Left ventricle myocardium inferior (tissue), 1 donor: ENCODE measurements at regions not wholly inside any gene's neighbourhood (a gene's known extent, or its start where the extent isn't known, plus 50 kb on each side); places are given as distances from the start of the nearest gene placed in this dataset.

Experiments used
- DNase-seq: peaks from one replicate; pipeline ENCODE4 v3.0.0-alpha.2; 2020
- H3K27ac ChIP-seq: fragments of 200-600 bp; replicated peaks from 2 replicates; pipeline ENCODE4 v1.8.0; 2021
- H3K27me3 ChIP-seq: fragments of 200-600 bp; 2 replicates; pipeline ENCODE4 v1.8.0; 2021; ENCODE audit warnings: low read depth
- H3K36me3 ChIP-seq: fragments of 200-600 bp; 2 replicates; pipeline ENCODE4 v1.8.0; 2021
- H3K4me1 ChIP-seq: fragments of 200-600 bp; 2 replicates; pipeline ENCODE4 v1.8.0; 2021
- H3K4me3 ChIP-seq: fragments of 200-600 bp; 2 replicates; pipeline ENCODE4 v1.8.0; 2021; ENCODE audit warnings: mild to moderate bottlenecking, moderate library complexity
- H3K9me3 ChIP-seq: fragments of 200-600 bp; replicated peaks from 2 replicates; pipeline ENCODE4 v1.8.0; 2021
- intact Hi-C: fragments of 100-400 bp; cut with micrococcal nuclease; formaldehyde crosslinking; loops from one replicate; pipeline ENCODE4 v1.11.0; 2022
- TF ChIP-seq, protein P1 (sequence below): fragments of 200-600 bp; IDR thresholded peaks from 2 replicates; pipeline ENCODE4 v1.8.0; 2021; ENCODE audit warnings: antibody characterized with exemption, mild to moderate bottlenecking, borderline replicate concordance
- donor health status: DM: no; HTN: yes; CAD: no; lungs with severe emphysema.

DNA sequence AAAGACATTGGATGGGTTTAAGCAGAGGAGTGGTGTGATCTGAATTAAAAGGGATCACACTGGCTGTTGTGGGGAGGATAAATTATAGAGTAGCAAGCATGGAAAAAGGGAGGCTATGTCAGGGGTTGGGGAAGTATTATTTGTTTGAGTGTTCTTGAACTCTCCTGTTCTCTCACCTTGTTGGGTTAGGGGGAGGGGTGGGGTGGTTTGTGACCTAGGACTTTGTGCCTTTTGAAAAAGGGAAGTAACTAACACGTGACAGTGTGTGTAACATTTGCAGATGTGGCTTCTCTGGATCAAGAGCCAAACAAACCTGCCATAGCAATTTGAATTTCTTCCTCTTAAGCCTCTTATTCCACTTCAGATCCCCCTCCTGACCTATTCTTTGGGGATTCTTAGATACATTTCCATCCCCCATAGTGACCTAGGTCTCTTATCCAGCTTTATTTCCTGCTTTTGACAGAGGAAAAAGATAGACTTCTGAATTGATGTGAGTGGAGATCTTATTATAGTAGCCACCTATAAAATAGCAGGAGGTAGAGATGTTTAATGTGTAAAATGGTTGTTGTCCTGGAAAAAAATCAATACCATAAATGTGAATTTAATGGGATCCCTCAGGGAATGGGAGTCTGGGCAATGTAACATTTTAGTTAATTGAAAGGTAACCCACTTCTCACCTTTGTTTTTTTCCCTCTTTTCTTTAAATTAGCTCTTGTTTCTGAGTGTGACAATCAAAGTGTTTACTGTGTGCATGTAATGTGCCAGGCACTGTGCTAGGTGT, 120.4 kb downstream of the CT47B1 start:
- intact Hi-C loops, result no loop called here
- no peak overlapping the region for H3K4me3 ChIP-seq
- H3K27me3 ChIP-seq, result no peaks in the 10 kb centered on the region
- TF ChIP-seq, protein P1, sequence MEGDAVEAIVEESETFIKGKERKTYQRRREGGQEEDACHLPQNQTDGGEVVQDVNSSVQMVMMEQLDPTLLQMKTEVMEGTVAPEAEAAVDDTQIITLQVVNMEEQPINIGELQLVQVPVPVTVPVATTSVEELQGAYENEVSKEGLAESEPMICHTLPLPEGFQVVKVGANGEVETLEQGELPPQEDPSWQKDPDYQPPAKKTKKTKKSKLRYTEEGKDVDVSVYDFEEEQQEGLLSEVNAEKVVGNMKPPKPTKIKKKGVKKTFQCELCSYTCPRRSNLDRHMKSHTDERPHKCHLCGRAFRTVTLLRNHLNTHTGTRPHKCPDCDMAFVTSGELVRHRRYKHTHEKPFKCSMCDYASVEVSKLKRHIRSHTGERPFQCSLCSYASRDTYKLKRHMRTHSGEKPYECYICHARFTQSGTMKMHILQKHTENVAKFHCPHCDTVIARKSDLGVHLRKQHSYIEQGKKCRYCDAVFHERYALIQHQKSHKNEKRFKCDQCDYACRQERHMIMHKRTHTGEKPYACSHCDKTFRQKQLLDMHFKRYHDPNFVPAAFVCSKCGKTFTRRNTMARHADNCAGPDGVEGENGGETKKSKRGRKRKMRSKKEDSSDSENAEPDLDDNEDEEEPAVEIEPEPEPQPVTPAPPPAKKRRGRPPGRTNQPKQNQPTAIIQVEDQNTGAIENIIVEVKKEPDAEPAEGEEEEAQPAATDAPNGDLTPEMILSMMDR, result no peak
- no peaks in the 10 kb centered on the region for H3K4me1 ChIP-seq
- no peaks in the 10 kb centered on the region for H3K36me3 ChIP-seq
- H3K27ac ChIP-seq, result no peak overlapping the region
- no peak for DNase-seq
- no peaks in the 10 kb centered on the region for H3K9me3 ChIP-seq

DNA sequence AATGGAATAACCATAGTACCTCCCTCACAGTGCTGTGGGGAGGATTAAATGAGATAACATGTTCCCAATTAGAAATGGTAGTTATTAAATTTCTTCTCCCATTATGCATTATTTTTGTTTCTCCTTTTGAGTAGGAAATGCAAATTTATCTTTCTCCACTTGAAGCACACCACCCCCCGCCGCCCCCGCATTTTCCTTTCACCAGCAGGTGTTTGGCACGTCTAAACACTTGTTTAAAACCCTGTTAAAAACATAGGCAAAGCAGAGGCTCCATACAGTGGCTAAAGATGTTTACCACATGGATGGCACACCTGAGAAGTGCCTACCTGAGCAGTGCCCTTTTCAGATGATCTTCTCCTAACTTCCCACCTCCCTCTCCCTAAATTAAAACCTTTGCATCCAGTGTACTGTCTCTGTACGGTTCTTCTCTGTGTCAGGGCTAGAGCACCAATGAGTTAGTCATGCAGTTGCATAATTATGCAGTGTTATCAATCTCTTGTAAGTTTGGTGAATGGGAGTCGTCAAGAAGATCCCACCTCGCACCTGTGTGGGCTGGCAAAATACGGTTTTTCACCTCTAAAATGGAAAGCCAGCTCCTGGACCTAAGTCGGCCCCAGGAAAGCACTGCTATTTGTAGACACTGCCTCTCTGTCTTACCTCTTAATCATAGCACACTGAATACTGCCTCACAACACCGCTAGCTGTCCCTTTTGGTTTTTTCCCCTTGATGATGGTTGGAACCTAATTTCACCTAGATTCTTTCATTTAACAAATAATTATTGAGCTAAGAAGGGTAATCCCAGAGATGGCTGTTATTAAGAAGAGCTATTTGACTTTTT, 122.0 kb downstream of the CT47B1 start:
- intact Hi-C loops, result no loop called here
- TF ChIP-seq, protein P1, result no peak

DNA sequence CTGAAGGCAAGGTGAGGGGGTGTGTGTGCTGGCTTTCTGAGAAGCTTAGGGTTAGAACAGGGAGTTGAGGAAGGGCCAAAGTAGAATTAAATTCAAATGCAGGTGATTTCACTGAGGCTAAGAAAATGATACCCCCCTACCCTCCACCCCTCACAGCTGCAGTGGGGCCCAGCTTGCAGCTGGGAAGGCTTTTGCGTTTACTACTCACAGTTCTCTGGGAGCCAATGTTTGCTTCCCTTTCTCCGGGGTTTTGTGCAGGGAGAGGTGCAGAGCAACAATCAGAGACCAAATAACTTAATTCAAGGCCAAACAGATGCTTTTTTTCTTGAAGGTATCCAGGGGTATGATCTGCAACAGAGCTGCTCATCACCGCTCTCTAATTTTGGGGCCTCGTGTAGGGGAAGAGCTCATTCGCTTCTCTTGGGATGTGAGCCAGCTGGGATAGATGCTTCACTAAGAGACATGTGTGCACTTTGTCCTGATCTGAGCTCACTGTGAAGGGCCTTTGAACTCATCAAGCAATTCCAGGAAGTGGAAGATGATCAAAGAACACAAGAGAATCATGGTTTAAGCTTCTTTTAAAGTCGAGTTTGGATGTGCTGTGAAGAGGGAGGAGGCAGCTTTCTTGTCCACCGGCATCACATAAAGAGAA, 122.7 kb upstream of the C1GALT1C1 start:
- DNase-seq, result no peak
- intact Hi-C loops, result no loop called here
- H3K9me3 ChIP-seq, result no peaks in the 10 kb centered on the region
- no peaks in the 10 kb centered on the region for H3K36me3 ChIP-seq
- H3K27me3 ChIP-seq, result no peaks in the 10 kb centered on the region
- no peaks in the 10 kb centered on the region for H3K4me1 ChIP-seq
- no peak overlapping the region for H3K27ac ChIP-seq
- TF ChIP-seq, protein P1, result no peak
- no peak overlapping the region for H3K4me3 ChIP-seq

More for the DNA sequence above, 122.0 kb downstream of the CT47B1 start:
- no peak for DNase-seq
- no peaks in the 10 kb centered on the region for H3K36me3 ChIP-seq
- no peak overlapping the region for H3K4me3 ChIP-seq
- no peaks in the 10 kb centered on the region for H3K4me1 ChIP-seq
- H3K9me3 ChIP-seq, result no peaks in the 10 kb centered on the region
- H3K27ac ChIP-seq, result no peak overlapping the region
- no peaks in the 10 kb centered on the region for H3K27me3 ChIP-seq

DNA sequence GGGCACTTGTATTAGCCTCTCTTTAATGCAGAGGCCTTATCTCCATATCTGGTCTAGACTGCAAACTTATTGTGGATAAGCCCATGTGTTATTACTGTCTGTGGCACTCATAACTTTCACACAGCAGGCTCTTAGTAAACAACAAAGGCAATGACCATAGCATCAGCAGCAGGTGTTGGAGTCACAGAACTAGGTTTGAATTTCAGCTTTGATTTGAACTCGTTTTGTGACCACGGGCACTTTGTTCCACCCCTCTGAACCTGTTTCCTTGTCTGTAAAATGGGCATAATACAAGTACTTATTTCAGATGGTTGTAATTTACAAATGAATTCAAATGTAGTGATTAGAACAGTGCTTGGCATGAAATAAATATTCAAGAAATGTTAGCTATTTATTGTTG, 121.8 kb upstream of the C1GALT1C1 start:
- DNase-seq, result no peak
- no peaks in the 10 kb centered on the region for H3K9me3 ChIP-seq
- H3K36me3 ChIP-seq, result no peaks in the 10 kb centered on the region
- no peaks in the 10 kb centered on the region for H3K4me1 ChIP-seq
- no peaks in the 10 kb centered on the region for H3K27me3 ChIP-seq
- H3K27ac ChIP-seq, result no peak overlapping the region
- H3K4me3 ChIP-seq, result no peak overlapping the region
- TF ChIP-seq, protein P1, result no peak
- intact Hi-C loops, result no loop called here

DNA sequence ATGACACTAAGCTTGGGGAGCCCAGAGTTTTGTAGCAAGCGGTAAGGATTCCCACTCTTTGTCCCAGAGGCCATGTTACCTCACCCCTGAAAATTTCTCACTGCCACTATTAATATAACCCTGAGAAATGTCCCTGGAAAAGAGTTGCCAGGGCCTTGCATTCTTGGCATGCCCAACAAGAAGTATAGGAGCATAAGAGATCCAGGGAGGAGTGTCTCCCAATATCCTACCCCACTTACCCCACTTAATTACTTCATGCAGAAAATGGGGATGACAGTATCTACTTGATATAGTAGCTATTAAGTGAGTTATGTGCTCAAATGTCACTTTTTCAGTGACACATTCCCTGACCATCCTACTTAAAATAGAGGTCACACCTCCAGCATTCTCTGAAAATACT, 120.5 kb upstream of the C1GALT1C1 start:
- no peak for DNase-seq
- H3K36me3 ChIP-seq, result no peaks in the 10 kb centered on the region
- TF ChIP-seq, protein P1, result no peak
- no peaks in the 10 kb centered on the region for H3K9me3 ChIP-seq
- intact Hi-C loops, result no loop called here
- H3K4me3 ChIP-seq, result no peak overlapping the region
- no peaks in the 10 kb centered on the region for H3K27me3 ChIP-seq
- H3K27ac ChIP-seq, result no peak overlapping the region
- H3K4me1 ChIP-seq, result no peaks in the 10 kb centered on the region
